Spleen (tissue), 11 donors: ENCODE measurements at regions not wholly inside any gene's neighbourhood (a gene's known extent, or its start where the extent isn't known, plus 50 kb on each side); places are given as distances from the start of the nearest gene placed in this dataset.

ENCODE experiments used
- DNase-seq: peaks from one replicate; pipeline ENCODE4 v3.0.0-alpha.2; 2020
- H3K27ac ChIP-seq, 8 donors: fragments of 200-600 bp; sonication (generic) in 7 of 8; 1 replicate in 4 of 8; 2 replicates in 4 of 8; pipeline versions ENCODE4 v1.5.0 to v1.8.0; 2016 to 2021; ENCODE audit warnings: inconsistent platforms in 4 of 8, mild to moderate bottlenecking in 4 of 8, moderate library complexity in 1 of 8
- H3K27me3 ChIP-seq, 7 donors: fragments of 200-600 bp; sonication (generic) in 6 of 7; replicated peaks in 1 of 7; 1 replicate in 4 of 7; 2 replicates in 3 of 7; pipeline versions ENCODE4 v1.5.0 to v1.8.0; 2016 to 2021; ENCODE audit warnings: inconsistent platforms in 3 of 7, mild to moderate bottlenecking in 1 of 7
- H3K36me3 ChIP-seq, 6 donors: fragments of 200-600 bp; sonication (generic) in 5 of 6; 1 replicate in 4 of 6; 2 replicates in 2 of 6; pipeline versions ENCODE4 v1.5.0 to v1.8.0; 2016 to 2021; ENCODE audit warnings: inconsistent platforms in 2 of 6
- H3K4me1 ChIP-seq, 6 donors: fragments of 200-600 bp; sonication (generic) in 5 of 6; 1 replicate in 3 of 6; 2 replicates in 3 of 6; pipeline versions ENCODE4 v1.5.0 to v1.8.0; 2016 to 2021; ENCODE audit warnings: inconsistent platforms in 3 of 6
- H3K4me3 ChIP-seq, 8 donors: fragments of 200-600 bp; sonication (generic) in 7 of 8; 1 replicate in 4 of 8; 2 replicates in 4 of 8; pipeline versions ENCODE4 v1.5.0 to v1.8.0; 2016 to 2021; ENCODE audit warnings: inconsistent platforms in 4 of 8, mild to moderate bottlenecking in 4 of 8, moderate library complexity in 2 of 8
- H3K9me3 ChIP-seq, 8 donors: fragments of 200-600 bp; sonication (generic) in 7 of 8; 1 replicate in 4 of 8; 2 replicates in 4 of 8; pipeline versions ENCODE4 v1.5.0 to v1.8.0; 2016 to 2021; ENCODE audit warnings: inconsistent platforms in 4 of 8
- CTCF ChIP-seq, 11 experiments: fragments of 200-600 bp in 7 of 11; fragments of 450-650 bp in 4 of 11; sonication (generic) in 4 of 11; IDR thresholded peaks in 8 of 11; conservative IDR thresholded peaks in 3 of 11; 1 replicate in 7 of 11; 2 replicates in 4 of 11; pipeline versions ENCODE4 v1.4.0 to v1.8.0; 2016 to 2021; ENCODE audit warnings: antibody characterized with exemption in 11 of 11, inconsistent platforms in 4 of 11, mild to moderate bottlenecking in 1 of 11
- POLR2A ChIP-seq, 3 donors: fragments of 450-650 bp; IDR thresholded peaks; one replicate each; pipeline ENCODE4 v1.5.1; 2017; ENCODE audit warnings: antibody characterized with exemption in 3 of 3, mild to moderate bottlenecking in 1 of 3
- POLR2AphosphoS5 ChIP-seq, 3 donors: sonication (generic); formaldehyde crosslinking; IDR thresholded peaks; one replicate each; pipeline ENCODE4 v1.5.1; 2017; ENCODE audit warnings: antibody characterized with exemption in 3 of 3
- WGBS, 5 donors: extraction: QIAGEN DNeasy Blood & Tissue Kit in 3 of 5; methylation state at CpG; one replicate each; pipeline versions ENCODE4 v1.1.5 to v1.1.7; 2013 to 2018; 5-methylcytosine and 5-hydroxymethylcytosine counted together
- intact Hi-C: fragments of 100-400 bp; cut with DNase I; formaldehyde crosslinking; loops from one replicate; pipeline ENCODE4 v1.15.0; 2023; ENCODE audit warnings: low total_unique reads
- donor health status: healthy with polysubstance abuse.
- donor health status: DM: no; HTN: no; CAD: no; lungs with moderate emphysema.
- donor health status: DM: no; HTN: no; CAD: no.
- donor health status: Bipolar disorder and iron deficiency.
- donor health status: healthy.
- donor health status: DM: no; HTN: no; CAD: no.
- donor health status: DM: yes; HTN: yes; CAD: no.

GRCh38 chr9:78782858-78783257, 485.9 kb downstream of the PSAT1 start:
- H3K4me1 ChIP-seq = no peaks in the 10 kb centered on the region
- no peak for TF ChIP-seq CTCF (IDR thresholded peaks at IDR 0.05 in 8 of 11, conservative IDR thresholded peaks at IDR 0.05 in 3 of 11)
- TF ChIP-seq POLR2A (IDR thresholded peaks at IDR 0.05) = no peak
- no peak for TF ChIP-seq POLR2AphosphoS5 (IDR thresholded peaks at IDR 0.05)
- no peaks in the 10 kb centered on the region for H3K27me3 ChIP-seq
- no peaks in the 10 kb centered on the region for H3K36me3 ChIP-seq
- WGBS, 5 donors = 85 to 97% (median 93%) methylated on average over 3 of the region's 3 CpGs
- intact Hi-C loops = no loop called here
- no peak for DNase-seq
- no peak overlapping the region for H3K27ac ChIP-seq
- H3K9me3 ChIP-seq = no peaks in the 10 kb centered on the region
- H3K4me3 ChIP-seq = no peak overlapping the region

GRCh38 chr9:78783743-78784142, 486.8 kb downstream of the PSAT1 start:
- intact Hi-C loops = no loop called here

GRCh38 chr9:78786794-78787193, 489.9 kb downstream of the PSAT1 start:
- DNase-seq = no peak
- intact Hi-C loops = no loop called here
- Histone ChIP-seq H3K4me1 (no peaks in the 10 kb centered on the region), H3K36me3 (no peaks in the 10 kb centered on the region), H3K9me3 (no peaks in the 10 kb centered on the region), H3K4me3 (no peak overlapping the region), H3K27ac (no peak overlapping the region), H3K27me3 (no peaks in the 10 kb centered on the region)
- TF ChIP-seq CTCF (IDR thresholded peaks at IDR 0.05 in 8 of 11, conservative IDR thresholded peaks at IDR 0.05 in 3 of 11) (no peak), POLR2AphosphoS5 (IDR thresholded peaks at IDR 0.05) (no peak), POLR2A (IDR thresholded peaks at IDR 0.05) (no peak)
- WGBS, 5 donors = 56 to 78% (median 68%) methylated on average over 3 of the region's 3 CpGs

More at GRCh38 chr9:78783743-78784142, 486.8 kb downstream of the PSAT1 start:
- H3K36me3 ChIP-seq = no peaks in the 10 kb centered on the region
- no peak for DNase-seq
- TF ChIP-seq POLR2A (IDR thresholded peaks at IDR 0.05) = no peak
- no peak for TF ChIP-seq POLR2AphosphoS5 (IDR thresholded peaks at IDR 0.05)
- no peak for TF ChIP-seq CTCF (IDR thresholded peaks at IDR 0.05 in 8 of 11, conservative IDR thresholded peaks at IDR 0.05 in 3 of 11)
- H3K4me1 ChIP-seq = no peaks in the 10 kb centered on the region
- H3K27me3 ChIP-seq = no peaks in the 10 kb centered on the region
- H3K4me3 ChIP-seq = no peak overlapping the region
- no peak overlapping the region for H3K27ac ChIP-seq
- H3K9me3 ChIP-seq = no peaks in the 10 kb centered on the region

- H3K9me3 ChIP-seq = no peaks in the 10 kb centered on the region
- H3K27me3 ChIP-seq = no peaks in the 10 kb centered on the region
- TF ChIP-seq CTCF (IDR thresholded peaks at IDR 0.05 in 8 of 11, conservative IDR thresholded peaks at IDR 0.05 in 3 of 11) (no peak), POLR2A (IDR thresholded peaks at IDR 0.05) (no peak), POLR2AphosphoS5 (IDR thresholded peaks at IDR 0.05) (no peak)
- H3K36me3 ChIP-seq = no peaks in the 10 kb centered on the region
- H3K4me1 ChIP-seq = no peaks in the 10 kb centered on the region
- no peak overlapping the region for H3K27ac ChIP-seq
- intact Hi-C loops = no loop called here
- H3K4me3 ChIP-seq = no peak overlapping the region
- DNase-seq = no peak
Observed at GRCh38 chr9:78788101-78788500, 491.2 kb downstream of the PSAT1 start.
